ENCODE measurements at regions not wholly inside any gene's neighbourhood (a gene's known extent, or its start where the extent isn't known, plus 50 kb on each side); places are given as distances from the start of the nearest gene placed in this dataset.

- DNase-seq, result peak; percentile 73
- Mint-ChIP-seq H3K4me1 (ENCODE audit: low read depth) (peaks cover 11% of the 10 kb centered on the region), H3K27ac (no peak overlapping the region), H3K27me3 (ENCODE audit: low read depth) (peaks cover 18% of the 10 kb centered on the region), H3K9me3 (ENCODE audit: insufficient read depth) (peaks cover 4% of the 10 kb centered on the region), H3K4me3 (no peak overlapping the region), H3K36me3 (ENCODE audit: low read depth) (no peaks in the 10 kb centered on the region)
- ATAC-seq, result peak; percentile 82
- POLR2A ChIA-PET, result interaction anchor here (1.0 kb wide), 1 partner anchor 14 kb away, joined by 4 read pairs; no protein-coding TSS in a partner anchor
- CTCF ChIA-PET, result interaction anchor here (0.6 to 2.7 kb wide), 26 partner anchors 9 to 1159 kb away, joined by 3 to 25 read pairs (median 4); partner anchors contain the start of gene SEC13
Measured at GRCh38 chr3:10738688-10739372, 77.2 kb upstream of the SLC6A11 start.

DNA sequence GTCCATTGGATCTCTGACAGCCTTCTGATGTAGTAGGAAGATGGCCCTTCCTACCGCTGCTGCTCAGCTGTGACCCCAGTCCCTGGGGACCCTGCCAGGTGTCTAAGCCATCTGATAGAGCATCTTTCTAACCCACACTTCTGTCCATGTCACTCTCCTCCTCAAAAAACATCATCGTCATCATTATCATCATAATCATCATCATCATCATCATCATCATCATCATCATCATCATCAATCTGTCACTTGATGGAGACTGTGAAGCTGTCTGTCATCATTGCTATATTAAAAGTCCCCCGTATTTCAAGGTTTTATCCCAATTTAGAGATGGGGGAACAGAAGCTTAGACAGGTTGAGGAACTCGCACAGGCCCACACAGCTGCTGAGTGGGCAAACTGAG lies 75.1 kb upstream of the SLC6A11 start:
- peaks cover 16% of the 10 kb centered on the region for H3K27me3 Mint-ChIP-seq (ENCODE audit: low read depth)
- H3K4me3 Mint-ChIP-seq, result no peak overlapping the region
- ATAC-seq (no peak), DNase-seq (no peak)
- no peaks in the 10 kb centered on the region for H3K9me3 Mint-ChIP-seq (ENCODE audit: insufficient read depth)
- ChIA-PET POLR2A (no interaction called here), CTCF (interaction anchor here (0.8 to 1.7 kb wide), 4 partner anchors 323 to 397 kb away, joined by 3 to 6 read pairs (median 4); no protein-coding TSS in a partner anchor)
- peaks cover 11% of the 10 kb centered on the region for H3K4me1 Mint-ChIP-seq (ENCODE audit: low read depth)
- H3K36me3 Mint-ChIP-seq (ENCODE audit: low read depth), result no peaks in the 10 kb centered on the region
- no peak overlapping the region for H3K27ac Mint-ChIP-seq

- Mint-ChIP-seq H3K27ac (no peak overlapping the region), H3K4me1 (ENCODE audit: low read depth) (peaks cover 11% of the 10 kb centered on the region), H3K4me3 (no peak overlapping the region), H3K27me3 (ENCODE audit: low read depth) (peaks cover 14% of the 10 kb centered on the region), H3K36me3 (ENCODE audit: low read depth) (no peaks in the 10 kb centered on the region), H3K9me3 (ENCODE audit: insufficient read depth) (no peaks in the 10 kb centered on the region)
- ChIA-PET POLR2A (no interaction called here), CTCF (interaction anchor here (1.3 to 1.4 kb wide), 2 partner anchors 326 to 397 kb away, joined by 3 to 4 read pairs; no protein-coding TSS in a partner anchor)
- DNase-seq (no peak), ATAC-seq (no peak)
Measured at GRCh38 chr3:10741891-10742671, 73.9 kb upstream of the SLC6A11 start.

- CTCF ChIA-PET, result no interaction called here
- DNase-seq (no peak), ATAC-seq (peak; percentile 21)
- Mint-ChIP-seq H3K36me3 (ENCODE audit: low read depth) (no peaks in the 10 kb centered on the region), H3K27ac (no peak overlapping the region), H3K4me1 (ENCODE audit: low read depth) (peaks cover 5% of the 10 kb centered on the region), H3K27me3 (ENCODE audit: low read depth) (peaks cover under 1% of the 10 kb centered on the region), H3K4me3 (no peak overlapping the region), H3K9me3 (ENCODE audit: insufficient read depth) (no peaks in the 10 kb centered on the region)
- POLR2A ChIA-PET, result no interaction called here
Measured at GRCh38 chr3:10743366-10744097, 72.5 kb upstream of the SLC6A11 start.

- no peak overlapping the region for H3K4me3 Mint-ChIP-seq
- peak; percentile 54 for DNase-seq
- H3K27ac Mint-ChIP-seq, result no peak overlapping the region
- H3K36me3 Mint-ChIP-seq (ENCODE audit: low read depth), result no peaks in the 10 kb centered on the region
- CTCF ChIA-PET, result no interaction called here
- no peaks in the 10 kb centered on the region for H3K9me3 Mint-ChIP-seq (ENCODE audit: insufficient read depth)
- ATAC-seq, result peak; percentile 65
- H3K4me1 Mint-ChIP-seq (ENCODE audit: low read depth), result no peaks in the 10 kb centered on the region
- POLR2A ChIA-PET, result no interaction called here
- H3K27me3 Mint-ChIP-seq (ENCODE audit: low read depth), result peaks cover 3% of the 10 kb centered on the region
Measured at GRCh38 chr3:10744098-10744465, 71.9 kb upstream of the SLC6A11 start.

DNA sequence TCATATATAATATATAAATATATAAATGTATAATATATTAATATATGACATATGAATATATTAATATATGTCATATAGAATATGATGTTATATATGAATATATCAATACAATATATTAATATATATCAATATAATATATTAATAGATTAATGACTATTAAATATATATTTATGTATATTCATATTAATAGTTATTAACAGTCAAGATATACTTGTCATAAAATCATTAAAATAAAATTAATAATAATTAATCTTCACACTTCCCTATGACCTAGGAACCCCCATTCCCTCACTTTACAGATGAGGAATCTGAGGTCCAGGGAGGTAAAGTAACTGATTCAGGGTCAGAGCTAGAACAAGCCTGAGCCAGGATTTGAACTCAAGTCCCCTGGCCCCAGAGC lies 70.6 kb upstream of the SLC6A11 start:
- H3K27me3 Mint-ChIP-seq (ENCODE audit: low read depth), result peaks cover 3% of the 10 kb centered on the region
- no peaks in the 10 kb centered on the region for H3K36me3 Mint-ChIP-seq (ENCODE audit: low read depth)
- H3K27ac Mint-ChIP-seq, result no peak overlapping the region
- H3K9me3 Mint-ChIP-seq (ENCODE audit: insufficient read depth), result no peaks in the 10 kb centered on the region
- H3K4me3 Mint-ChIP-seq, result no peak overlapping the region
- POLR2A ChIA-PET, result no interaction called here
- no peaks in the 10 kb centered on the region for H3K4me1 Mint-ChIP-seq (ENCODE audit: low read depth)
- CTCF ChIA-PET, result no interaction called here
- no peak for DNase-seq
- ATAC-seq, result no peak

DNA sequence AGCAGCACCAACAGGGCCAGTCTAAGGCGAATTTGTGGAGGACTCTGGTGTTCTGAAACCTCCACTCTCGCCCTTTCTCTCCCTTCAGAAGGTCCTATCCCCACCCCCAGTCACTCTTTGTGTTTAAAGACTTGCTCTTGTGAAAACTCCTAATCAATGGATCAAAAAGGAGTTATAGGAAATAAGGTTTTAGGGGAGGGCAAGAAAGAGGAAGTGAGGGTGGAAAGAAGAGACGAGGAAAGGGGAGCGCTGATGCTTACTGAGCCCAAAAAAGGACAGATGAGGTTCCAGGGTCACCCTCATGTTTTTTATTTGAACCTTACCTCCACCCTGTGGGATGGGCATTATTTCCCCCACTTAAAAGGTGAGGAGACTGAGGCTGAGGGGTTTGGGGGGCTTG lies 70.0 kb upstream of the SLC6A11 start:
- CTCF ChIA-PET, result no interaction called here
- no peaks in the 10 kb centered on the region for H3K9me3 Mint-ChIP-seq (ENCODE audit: insufficient read depth)
- POLR2A ChIA-PET, result no interaction called here
- H3K27me3 Mint-ChIP-seq (ENCODE audit: low read depth), result peaks cover 3% of the 10 kb centered on the region
- DNase-seq (no peak), ATAC-seq (no peak)
- no peaks in the 10 kb centered on the region for H3K36me3 Mint-ChIP-seq (ENCODE audit: low read depth)
- no peak overlapping the region for H3K4me3 Mint-ChIP-seq
- no peak overlapping the region for H3K27ac Mint-ChIP-seq
- H3K4me1 Mint-ChIP-seq (ENCODE audit: low read depth), result no peaks in the 10 kb centered on the region

DNA sequence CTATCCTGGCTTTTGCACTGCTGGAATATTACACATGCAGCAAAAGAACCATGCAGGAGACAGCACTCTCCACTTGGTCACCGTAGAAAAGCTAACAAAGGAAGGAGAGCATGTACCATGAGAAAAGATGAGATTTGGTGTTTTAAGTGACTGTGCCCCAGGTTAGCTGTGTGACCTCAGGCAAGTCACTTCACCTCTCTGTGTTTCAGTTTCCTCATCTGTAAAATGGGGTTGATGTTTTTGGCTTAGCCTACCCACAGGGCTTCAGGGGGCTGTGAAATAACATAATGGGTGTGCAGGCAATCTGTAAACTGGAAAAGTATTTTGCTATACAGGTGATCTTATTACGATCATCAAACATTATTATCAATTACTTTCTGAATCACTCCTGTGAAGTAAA lies 69.3 kb upstream of the SLC6A11 start:
- Mint-ChIP-seq H3K27me3 (ENCODE audit: low read depth) (peaks cover 3% of the 10 kb centered on the region), H3K36me3 (ENCODE audit: low read depth) (no peaks in the 10 kb centered on the region), H3K27ac (no peak overlapping the region), H3K9me3 (ENCODE audit: insufficient read depth) (no peaks in the 10 kb centered on the region), H3K4me3 (no peak overlapping the region), H3K4me1 (ENCODE audit: low read depth) (no peaks in the 10 kb centered on the region)
- POLR2A ChIA-PET, result interaction anchor here (0.5 kb wide), 1 partner anchor 115 kb away, joined by 3 read pairs; no protein-coding TSS in a partner anchor
- DNase-seq (no peak), ATAC-seq (no peak)
- CTCF ChIA-PET, result interaction anchor here (1.5 kb wide), 1 partner anchor 314 kb away, joined by 3 read pairs; no protein-coding TSS in a partner anchor

GRCh38 chr3:10747341-10747740 lies 68.7 kb upstream of the SLC6A11 start:
- no peaks in the 10 kb centered on the region for H3K4me1 Mint-ChIP-seq (ENCODE audit: low read depth)
- H3K27ac Mint-ChIP-seq, result no peak overlapping the region
- ChIA-PET CTCF (interaction anchor here (1.0 to 1.5 kb wide), 3 partner anchors 8 to 313 kb away, joined by 3 to 6 read pairs (median 3); no protein-coding TSS in a partner anchor), POLR2A (no interaction called here)
- no peak overlapping the region for H3K4me3 Mint-ChIP-seq
- ATAC-seq, result no peak
- DNase-seq, result no peak
- H3K27me3 Mint-ChIP-seq (ENCODE audit: low read depth), result peaks cover 3% of the 10 kb centered on the region
- no peaks in the 10 kb centered on the region for H3K9me3 Mint-ChIP-seq (ENCODE audit: insufficient read depth)
- no peaks in the 10 kb centered on the region for H3K36me3 Mint-ChIP-seq (ENCODE audit: low read depth)

DNA sequence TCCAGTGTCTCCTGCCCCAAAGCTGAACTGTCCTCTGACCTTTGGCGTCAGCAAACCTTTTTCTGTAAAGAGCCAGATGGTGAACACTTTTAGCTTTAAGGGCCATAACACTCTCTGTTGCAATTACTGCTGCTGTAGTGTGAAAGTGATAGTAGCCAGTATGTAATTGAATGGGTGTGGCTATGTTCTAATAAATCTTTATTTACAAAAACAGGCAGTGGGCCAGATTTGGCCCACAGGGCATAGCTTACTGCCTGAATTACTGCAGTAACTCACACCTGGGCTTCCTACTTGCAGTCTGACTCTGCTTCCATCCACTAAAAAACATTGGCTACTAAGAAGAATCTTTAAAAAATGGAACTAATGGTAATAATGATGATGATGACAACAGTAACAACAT lies 68.0 kb upstream of the SLC6A11 start:
- DNase-seq (no peak), ATAC-seq (no peak)
- Mint-ChIP-seq H3K4me1 (ENCODE audit: low read depth) (no peaks in the 10 kb centered on the region), H3K27ac (no peak overlapping the region), H3K4me3 (no peak overlapping the region), H3K36me3 (ENCODE audit: low read depth) (no peaks in the 10 kb centered on the region), H3K9me3 (ENCODE audit: insufficient read depth) (no peaks in the 10 kb centered on the region), H3K27me3 (ENCODE audit: low read depth) (peaks cover 3% of the 10 kb centered on the region)
- ChIA-PET POLR2A (no interaction called here), CTCF (interaction anchor here (1.0 to 1.5 kb wide), 3 partner anchors 8 to 312 kb away, joined by 3 to 6 read pairs (median 3); no protein-coding TSS in a partner anchor)

GRCh38 chr3:10753964-10754363 lies 62.1 kb upstream of the SLC6A11 start:
- DNase-seq (peak; percentile 70), ATAC-seq (peak; percentile 67)
- Mint-ChIP-seq H3K36me3 (ENCODE audit: low read depth) (no peaks in the 10 kb centered on the region), H3K27ac (no peak overlapping the region), H3K27me3 (ENCODE audit: low read depth) (peaks cover 5% of the 10 kb centered on the region), H3K4me1 (ENCODE audit: low read depth) (no peaks in the 10 kb centered on the region), H3K4me3 (no peak overlapping the region), H3K9me3 (ENCODE audit: insufficient read depth) (no peaks in the 10 kb centered on the region)
- ChIA-PET CTCF (interaction anchor here (1.2 kb wide), 1 partner anchor 14 kb away, joined by 5 read pairs; no protein-coding TSS in a partner anchor), POLR2A (interaction anchor here (1.8 kb wide), 1 partner anchor 15 kb away, joined by 4 read pairs; no protein-coding TSS in a partner anchor)

Measured in activated CD8-positive, alpha-beta T cell treated with anti-CD3 and anti-CD28 coated beads, Interleukin-2, amount 10 ng/mL, durations not matched to agents 7 days and 5 days (primary cell).